Hematopoietic multipotent progenitor cell treated with erythropoietin and hydrocortisone succinate and interleukin-3 and kit ligand, for 17 days (in vitro differentiated cells): ENCODE measurements at regions not wholly inside any gene's neighbourhood (a gene's known extent, or its start where the extent isn't known, plus 50 kb on each side); places are given as distances from the start of the nearest gene placed in this dataset.

Source experiments
- DNase-seq: peaks from one replicate; pipeline ENCODE4 v3.0.0-alpha.2; 2015; ENCODE audit warnings: low spot score

- DNase-seq, result no peak
These were observed 83.1 kb upstream of the RASGRP1 start for GRCh38 chr15:38647683-38648082.

DNA sequence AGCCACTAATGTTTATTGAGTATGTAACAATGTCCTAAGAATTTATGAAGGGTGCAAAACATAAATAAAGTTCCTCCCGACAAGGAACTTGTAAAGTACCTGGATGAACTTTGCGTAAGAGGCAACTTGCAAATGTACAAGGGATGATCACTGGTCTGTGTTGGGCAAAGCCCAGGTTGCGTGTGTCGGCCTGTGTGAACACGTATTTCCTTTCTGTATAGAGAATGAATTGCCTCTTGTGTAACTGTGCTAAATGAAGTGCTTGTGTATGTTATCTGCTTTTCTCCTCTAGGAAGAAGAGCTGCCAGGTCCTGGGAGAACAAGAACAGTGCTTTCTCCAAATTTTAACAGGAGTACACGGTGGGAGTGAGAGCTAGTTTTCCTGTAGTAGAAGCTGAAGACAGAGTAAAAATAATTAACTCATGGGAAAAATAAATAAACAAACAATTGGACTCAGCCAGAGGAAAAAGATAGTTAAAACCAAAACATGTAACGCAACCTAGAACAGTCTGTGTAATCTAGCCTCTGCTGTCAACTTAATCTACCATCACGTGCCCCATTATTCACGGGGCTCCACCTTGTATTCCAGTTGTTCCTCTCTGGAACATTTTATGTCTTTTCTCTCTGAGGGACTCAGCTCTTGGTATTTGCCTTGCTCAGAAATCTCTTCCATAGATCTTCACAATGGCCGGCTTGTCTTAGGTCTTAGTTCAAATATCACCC is 83.7 kb upstream of the RASGRP1 start:
- no peak for DNase-seq

DNA sequence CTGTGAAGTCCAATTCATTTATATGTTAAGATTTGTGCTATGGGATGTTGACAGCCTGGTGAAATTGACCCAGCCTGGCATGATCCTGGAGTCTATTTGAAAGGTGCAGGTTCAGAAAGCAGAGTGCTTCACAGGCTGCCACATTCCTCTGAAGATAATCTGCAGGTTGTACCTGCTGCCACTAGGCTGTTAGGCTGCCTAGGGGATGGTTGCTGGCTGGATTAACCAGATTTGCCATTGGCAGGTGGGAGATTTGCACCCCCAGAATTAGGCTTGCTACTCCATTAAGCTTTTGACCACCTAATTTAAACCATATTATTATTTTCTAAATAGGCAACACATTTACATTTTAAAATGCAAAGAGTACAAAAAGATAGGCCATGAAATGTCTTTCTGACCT is 85.8 kb upstream of the RASGRP1 start:
- DNase-seq, result no peak

DNA sequence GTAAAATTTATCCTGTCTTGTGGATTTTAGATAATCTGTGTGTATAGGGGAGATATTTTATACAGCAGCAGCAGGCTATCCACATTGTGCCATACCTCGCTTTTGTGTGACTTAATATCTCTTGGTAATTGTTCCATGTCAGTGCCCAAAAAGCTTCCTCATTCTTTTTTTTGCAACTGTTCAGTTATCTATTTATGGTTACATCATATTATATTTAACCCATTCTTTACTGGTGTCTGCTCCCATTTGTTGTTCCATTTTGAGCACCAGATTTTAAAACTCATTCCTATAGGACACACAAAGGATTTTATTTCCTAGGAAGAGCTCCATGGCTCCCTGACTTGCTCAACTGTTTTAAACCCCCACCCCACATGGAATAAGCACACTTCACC is 86.3 kb upstream of the RASGRP1 start:
- no peak for DNase-seq

- DNase-seq, result no peak
These were observed 86.9 kb upstream of the RASGRP1 start for GRCh38 chr15:38651328-38652038.

GRCh38 chr15:38652183-38652794 is 87.7 kb upstream of the RASGRP1 start:
- no peak for DNase-seq

DNA sequence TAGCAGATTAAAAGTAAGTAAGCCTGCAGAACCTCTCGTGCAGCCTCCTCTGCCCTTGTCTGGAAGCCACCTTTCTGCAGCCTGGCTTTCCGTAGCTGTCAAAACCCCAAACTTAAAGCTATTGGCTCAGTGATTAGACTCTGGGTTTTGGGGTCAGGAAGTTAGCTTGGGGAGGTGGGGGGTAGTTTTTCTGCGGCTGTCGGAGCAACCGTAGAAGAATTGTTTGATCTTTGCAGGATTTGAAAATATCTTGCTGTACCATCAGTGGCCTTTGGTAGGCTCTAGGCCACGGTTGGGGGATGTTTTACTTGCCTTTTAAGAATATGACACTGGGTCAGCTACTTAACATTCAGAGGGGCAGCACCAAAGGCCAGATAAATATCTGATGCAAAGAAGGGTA is 88.4 kb upstream of the RASGRP1 start:
- DNase-seq, result no peak

GRCh38 chr15:38658431-38658830 is 93.8 kb upstream of the RASGRP1 start:
- DNase-seq, result no peak

- no peak for DNase-seq
These were observed 96.1 kb upstream of the RASGRP1 start for GRCh38 chr15:38660738-38661137.

DNA sequence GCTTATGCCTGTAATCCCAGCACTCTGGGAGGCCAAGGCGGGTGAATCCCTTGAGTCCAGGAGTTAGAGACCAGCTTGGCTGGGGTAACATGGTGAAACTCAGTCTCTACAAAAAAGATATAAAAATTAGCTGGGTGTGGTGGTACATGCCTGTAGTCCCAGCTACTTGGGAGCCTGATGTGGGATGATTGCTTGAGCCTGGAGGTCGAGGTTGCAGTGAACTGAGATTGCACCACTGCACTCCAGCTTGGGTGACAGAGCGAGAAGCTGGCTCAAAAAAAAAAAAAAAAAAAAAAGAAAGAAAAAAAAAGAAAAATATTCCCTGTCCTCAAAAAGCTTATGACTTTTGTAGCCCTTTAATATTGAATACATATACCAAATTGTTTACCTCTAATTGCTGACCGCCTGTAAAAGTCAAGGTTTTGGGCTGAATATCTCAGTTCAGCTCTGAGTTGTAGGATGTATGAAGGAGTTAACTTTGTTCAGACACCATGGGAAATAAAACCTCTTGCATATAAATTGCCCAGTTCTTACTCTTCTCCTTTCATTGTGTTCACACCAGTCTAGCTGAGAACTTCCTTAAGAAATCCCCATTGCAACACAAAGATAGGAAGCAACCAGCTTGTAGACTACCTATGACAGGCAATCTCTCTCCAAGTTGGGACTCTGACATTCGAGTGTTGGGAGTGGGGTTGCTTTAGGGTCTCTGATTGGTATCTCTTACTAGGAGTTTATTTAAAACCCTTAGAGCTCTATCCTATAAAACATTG is 97.6 kb upstream of the RASGRP1 start:
- no peak for DNase-seq

- DNase-seq, result no peak
These were observed 98.2 kb upstream of the RASGRP1 start for GRCh38 chr15:38662805-38663204.

- no peak for DNase-seq
These were observed 101.1 kb upstream of the RASGRP1 start for GRCh38 chr15:38665586-38666305.

GRCh38 chr15:38666865-38667510 is 102.4 kb upstream of the RASGRP1 start:
- DNase-seq, result no peak

GRCh38 chr15:38667890-38668850 is 103.6 kb upstream of the RASGRP1 start:
- DNase-seq, result no peak

DNA sequence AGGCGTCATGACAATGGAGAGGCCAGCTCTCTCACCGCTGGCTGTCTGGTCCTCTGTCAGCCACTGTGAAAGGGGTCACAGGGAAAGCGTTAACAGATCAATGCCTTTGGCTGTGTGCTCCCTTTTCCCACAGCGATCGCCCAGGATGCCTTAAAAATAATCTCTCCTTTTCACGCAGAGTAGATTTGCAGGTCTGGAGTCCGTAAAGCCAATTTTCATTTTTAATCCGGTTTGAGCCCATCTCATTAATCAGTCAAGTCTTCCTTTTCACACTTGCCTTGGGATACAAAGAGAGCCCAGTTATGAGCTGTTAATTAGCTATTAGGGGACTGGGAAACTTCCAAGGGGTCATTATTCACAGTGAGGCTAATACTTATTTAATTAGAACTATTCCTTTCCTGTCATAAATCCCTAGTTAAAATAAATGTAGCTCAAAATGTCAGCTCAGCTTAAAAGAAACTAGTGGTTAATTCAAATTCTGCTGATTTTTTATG is 104.3 kb upstream of the RASGRP1 start:
- no peak for DNase-seq

GRCh38 chr15:38670128-38671005 is 105.8 kb upstream of the RASGRP1 start:
- DNase-seq, result no peak

DNA sequence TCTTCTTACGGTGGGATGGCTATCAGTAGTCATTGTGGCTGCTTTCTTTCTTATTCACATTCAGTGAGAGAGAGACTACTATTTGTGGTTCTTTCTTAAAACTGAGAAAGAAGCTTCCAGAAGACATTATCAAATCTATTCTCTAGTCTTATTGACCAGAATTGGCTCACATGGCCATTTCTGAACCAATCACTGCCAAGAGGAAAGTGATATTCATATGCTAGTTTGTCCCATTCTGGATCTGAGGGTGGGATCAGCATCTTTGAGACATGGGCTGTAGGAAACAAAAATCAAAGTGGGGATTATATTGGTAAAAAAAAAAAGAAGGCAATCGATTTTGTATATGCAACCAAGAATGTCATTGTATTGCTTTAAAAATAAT is 106.4 kb upstream of the RASGRP1 start:
- DNase-seq, result no peak

DNA sequence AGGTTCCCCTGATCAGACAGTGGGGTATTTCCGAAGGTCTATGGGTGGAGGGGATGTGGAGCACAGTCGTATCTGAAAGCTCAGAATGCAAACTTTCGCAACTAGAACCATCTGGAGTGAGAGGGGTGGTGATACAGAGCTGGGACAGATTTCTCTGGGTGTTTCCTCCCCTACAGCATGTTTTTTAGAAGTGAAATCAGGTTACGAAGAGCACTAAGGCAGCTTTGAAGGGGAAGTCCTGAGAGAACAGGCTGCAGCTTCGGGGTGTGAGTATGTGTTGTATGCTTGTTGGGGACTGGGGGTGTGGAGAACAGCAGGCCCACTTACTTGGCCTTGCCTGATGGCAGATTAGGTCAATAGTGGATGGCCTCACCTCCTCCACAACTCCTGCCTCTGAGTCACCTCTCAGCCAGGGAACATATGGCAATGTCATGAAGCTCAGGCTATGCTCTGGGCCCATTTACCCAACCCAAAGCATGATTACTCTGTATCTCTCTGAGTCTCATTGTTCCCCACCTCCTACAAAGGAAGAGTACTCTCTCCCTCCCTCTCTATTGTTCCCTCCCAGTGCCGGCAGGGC is 107.2 kb upstream of the RASGRP1 start:
- DNase-seq, result no peak

DNA sequence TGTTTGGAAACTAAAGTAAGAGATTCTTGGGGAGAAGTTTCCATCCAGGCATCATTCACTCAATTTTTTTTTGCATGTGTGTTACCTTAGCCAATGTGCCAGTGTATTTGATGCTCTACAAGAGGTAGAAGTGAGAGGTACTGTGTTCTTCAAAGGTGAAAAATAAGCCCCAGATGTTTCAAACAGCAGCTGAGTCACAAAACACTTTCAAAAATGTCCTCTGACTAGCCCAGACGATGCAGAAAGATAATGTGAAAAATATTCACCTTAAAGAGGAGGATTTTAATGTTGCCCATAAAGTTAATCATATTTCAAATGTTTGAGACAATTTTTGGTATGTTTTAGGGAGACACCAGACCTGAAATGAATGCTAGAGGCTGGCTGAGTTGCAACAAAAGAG is 107.7 kb upstream of the RASGRP1 start:
- DNase-seq, result no peak
